H9 (cell line): ENCODE measurements at regions not wholly inside any gene's neighbourhood (a gene's known extent, or its start where the extent isn't known, plus 50 kb on each side); places are given as distances from the start of the nearest gene placed in this dataset.

Experiments
- DNase-seq: peaks from one replicate; pipeline ENCODE4 v3.0.0-alpha.2; 2017
- H2AFZ ChIP-seq: one replicate; pipeline ENCODE4 v1.6.1; 2013; ENCODE audit warnings: mild to moderate bottlenecking, low read length, control low read depth, moderate library complexity
- H2AK5ac ChIP-seq: 2 replicates; pipeline ENCODE4 v1.6.1; 2013; ENCODE audit warnings: low read length, control low read depth, mixed read lengths; ENCODE audit not compliant: insufficient read length
- H2BK120ac ChIP-seq: one replicate; pipeline ENCODE4 v1.6.1; 2013; ENCODE audit warnings: low read depth, mild to moderate bottlenecking, low read length, control low read depth, inconsistent platforms; ENCODE audit not compliant: poor library complexity, severe bottlenecking
- H2BK12ac ChIP-seq: 2 replicates; pipeline ENCODE4 v1.6.1; 2013; ENCODE audit warnings: low read length, control low read depth, mixed read lengths, low read depth; ENCODE audit not compliant: insufficient read length
- H2BK15ac ChIP-seq: 2 replicates; pipeline ENCODE4 v1.6.1; 2013; ENCODE audit warnings: low read depth, low read length, control low read depth
- H2BK20ac ChIP-seq: one replicate; pipeline ENCODE4 v1.6.1; 2013; ENCODE audit warnings: low read depth, mild to moderate bottlenecking, low read length, control low read depth, inconsistent platforms; ENCODE audit not compliant: poor library complexity, severe bottlenecking
- H2BK5ac ChIP-seq: 2 replicates; pipeline ENCODE4 v1.6.1; 2013; ENCODE audit warnings: low read length, control low read depth, mixed read lengths; ENCODE audit not compliant: insufficient read length
- H3K14ac ChIP-seq: 2 replicates; pipeline ENCODE4 v1.6.1; 2013; ENCODE audit warnings: low read length, control low read depth; ENCODE audit not compliant: insufficient read depth
- H3K18ac ChIP-seq: 2 replicates; pipeline ENCODE4 v1.6.1; 2013; ENCODE audit warnings: low read depth, mild to moderate bottlenecking, mixed read lengths, low read length, control low read depth; ENCODE audit not compliant: insufficient read length
- H3K23ac ChIP-seq: 2 replicates; pipeline ENCODE4 v1.6.1; 2013; ENCODE audit warnings: low read length, control low read depth, mixed read lengths, low read depth; ENCODE audit not compliant: insufficient read length
- H3K23me2 ChIP-seq: 2 replicates; pipeline ENCODE4 v1.6.1; 2013; ENCODE audit warnings: low read depth, mild to moderate bottlenecking, mixed read lengths, low read length, control low read depth; ENCODE audit not compliant: insufficient read length, poor library complexity, severe bottlenecking
- H3K27ac ChIP-seq: 2 replicates; pipeline ENCODE4 v1.5.1; 2013; ENCODE audit warnings: low read length, control low read depth, mixed read lengths, low read depth; ENCODE audit not compliant: insufficient read length
- H3K27me3 ChIP-seq: 2 replicates; pipeline ENCODE4 v1.6.1; 2013; ENCODE audit warnings: low read length, control low read depth, inconsistent platforms; ENCODE audit not compliant: insufficient read depth
- H3K4ac ChIP-seq: 2 replicates; pipeline ENCODE4 v1.6.1; 2013; ENCODE audit warnings: low read depth, mild to moderate bottlenecking, control low read depth, inconsistent platforms, low read length, moderate library complexity
- H3K4me1 ChIP-seq: 2 replicates; pipeline ENCODE4 v1.6.1; 2013; ENCODE audit warnings: low read length, control low read depth, inconsistent platforms; ENCODE audit not compliant: insufficient read depth
- H3K4me2 ChIP-seq: 2 replicates; pipeline ENCODE4 v1.6.1; 2013; ENCODE audit warnings: low read length, control low read depth, mixed read lengths; ENCODE audit not compliant: insufficient read length, insufficient read depth
- H3K56ac ChIP-seq: 2 replicates; pipeline ENCODE4 v1.6.1; 2013; ENCODE audit warnings: low read depth, mild to moderate bottlenecking, mixed read lengths, low read length, control low read depth; ENCODE audit not compliant: insufficient read length
- H3K79me1 ChIP-seq: 2 replicates; pipeline ENCODE4 v1.6.1; 2013; ENCODE audit warnings: low read depth, mild to moderate bottlenecking, moderate library complexity, low read length, control low read depth, inconsistent platforms; ENCODE audit not compliant: insufficient read depth, poor library complexity, severe bottlenecking
- H3K79me2 ChIP-seq: 2 replicates; pipeline ENCODE4 v1.6.1; 2013; ENCODE audit warnings: low read length, control low read depth, inconsistent platforms; ENCODE audit not compliant: insufficient read depth
- H3K9ac ChIP-seq: 2 replicates; pipeline ENCODE4 v1.6.1; 2013; ENCODE audit warnings: low read length, control low read depth, mixed read lengths; ENCODE audit not compliant: insufficient read length; ENCODE audit errors: extremely low read depth
- H3K9me3 ChIP-seq: one replicate; pipeline ENCODE4 v1.6.1; 2013; ENCODE audit warnings: low read depth, low read length, inconsistent platforms; ENCODE audit not compliant: control insufficient read depth
- H3T11ph ChIP-seq: one replicate; pipeline ENCODE4 v1.6.1; 2013; ENCODE audit warnings: mild to moderate bottlenecking, low read length, control low read depth, inconsistent platforms
- H4K20me1 ChIP-seq: one replicate; pipeline ENCODE4 v1.6.1; 2013; ENCODE audit not compliant: control insufficient read depth, insufficient read length, insufficient read depth
- H4K5ac ChIP-seq: 2 replicates; pipeline ENCODE4 v1.6.1; 2013; ENCODE audit warnings: low read depth, mild to moderate bottlenecking, mixed read lengths, low read length, control low read depth; ENCODE audit not compliant: insufficient read length
- H4K8ac ChIP-seq: replicated peaks from 2 replicates; pipeline ENCODE4 v1.6.1; 2013; ENCODE audit warnings: low read length, control low read depth, mixed read lengths, low read depth; ENCODE audit not compliant: insufficient read length
- H4K91ac ChIP-seq: 2 replicates; pipeline ENCODE4 v1.6.1; 2013; ENCODE audit warnings: low read depth, mild to moderate bottlenecking, moderate library complexity, mixed read lengths, low read length, control low read depth; ENCODE audit not compliant: insufficient read length
- H3K27ac Mint-ChIP-seq, 3 experiments: 2 replicates in 2 of 3; 3 replicates in 1 of 3; pipeline ENCODE4 v1.8.0; 2020 to 2021; ENCODE audit warnings: mixed read lengths in 3 of 3, mild to moderate bottlenecking in 1 of 3, moderate library complexity in 1 of 3
- H3K27me3 Mint-ChIP-seq: 2 replicates; pipeline ENCODE4 v1.8.0; 2021; ENCODE audit warnings: low read depth, mild to moderate bottlenecking, moderate library complexity, mixed read lengths
- H3K36me3 Mint-ChIP-seq, 3 experiments: 2 replicates in 2 of 3; 3 replicates in 1 of 3; pipeline ENCODE4 v1.8.0; 2020 to 2021; ENCODE audit warnings: low read depth in 3 of 3, mixed read lengths in 3 of 3; ENCODE audit not compliant: insufficient read depth in 1 of 3
- H3K4me1 Mint-ChIP-seq, 2 experiments: 2 replicates each; pipeline ENCODE4 v1.8.0; 2020; ENCODE audit warnings: mixed read lengths in 2 of 2
- H3K4me3 Mint-ChIP-seq, 2 experiments: 2 replicates in 1 of 2; 3 replicates in 1 of 2; pipeline ENCODE4 v1.8.0; 2020 to 2021; ENCODE audit warnings: mild to moderate bottlenecking in 2 of 2, mixed read lengths in 2 of 2, moderate library complexity in 1 of 2
- H3K9me3 Mint-ChIP-seq, 2 experiments: 2 replicates in 1 of 2; 3 replicates in 1 of 2; pipeline ENCODE4 v1.8.0; 2020; ENCODE audit warnings: mild to moderate bottlenecking in 2 of 2, mixed read lengths in 2 of 2, moderate library complexity in 1 of 2
- CTCF ChIP-seq: fragments of 200-600 bp; sonication (generic); conservative IDR thresholded peaks from 3 replicates; pipeline ENCODE4 v1.8.0; 2021; ENCODE audit warnings: antibody characterized with exemption, mild to moderate bottlenecking
- WGBS: extraction: QIAGEN DNeasy Blood & Tissue Kit; methylation state at CpG from one replicate; pipeline ENCODE4 v1.1.7; 2013; ENCODE audit warnings: missing lambda C conversion rate, low lambda C conversion rate, mixed read lengths; ENCODE audit not compliant: insufficient read length; ENCODE audit errors: extremely low coverage; 5-methylcytosine and 5-hydroxymethylcytosine counted together

GRCh38 chr2:52335727-52336126 lies 1303.8 kb upstream of the NRXN1 start:
- H2BK12ac ChIP-seq: no peak overlapping the region
- H3K23me2 ChIP-seq: no peaks in the 10 kb centered on the region
- no peak overlapping the region for H3K23ac ChIP-seq
- H3K79me2 ChIP-seq: no peaks in the 10 kb centered on the region
- H2AK5ac ChIP-seq: no peak overlapping the region
- H3K4me1 ChIP-seq: peaks cover 11% of the 10 kb centered on the region; the same call in 1 of the 2 replicates
- no peak overlapping the region for H3K4me2 ChIP-seq
- H4K8ac ChIP-seq: no peak overlapping the region
- no peak overlapping the region for H3K56ac ChIP-seq
- H3K14ac ChIP-seq: no peak overlapping the region
- no peaks in the 10 kb centered on the region for H3K9me3 Mint-ChIP-seq
- TF ChIP-seq CTCF: no peak; the same call in 2 of the 3 replicates
- peaks cover 28 to 34% of the 10 kb centered on the region in 2 experiments for H3K4me1 Mint-ChIP-seq
- H4K5ac ChIP-seq: no peak overlapping the region
- H2BK20ac ChIP-seq: no peak overlapping the region
- H2BK15ac ChIP-seq: no peak overlapping the region
- no peak overlapping the region for H3K27ac ChIP-seq
- H3K79me1 ChIP-seq: no peaks in the 10 kb centered on the region
- H3K4me3 Mint-ChIP-seq: no peak overlapping the region
- H4K20me1 ChIP-seq: no peaks in the 10 kb centered on the region
- H4K91ac ChIP-seq: no peak overlapping the region
- no peaks in the 10 kb centered on the region; a peak in 1 of 7 replicates for H3K36me3 Mint-ChIP-seq
- H3K27me3 Mint-ChIP-seq: no peaks in the 10 kb centered on the region
- H3K27ac Mint-ChIP-seq: peak overlapping the region in 2 of 3 experiments; percentile 64 to 87; a peak in 2 of 7 replicates
- no CpG with 5 or more reads among the region's 1 CpG for WGBS
- H3T11ph ChIP-seq: no peak overlapping the region
- H3K9ac ChIP-seq: no peak overlapping the region
- no peaks in the 10 kb centered on the region for H3K27me3 ChIP-seq
- no peak overlapping the region for H3K18ac ChIP-seq
- H2BK120ac ChIP-seq: no peak overlapping the region
- H3K9me3 ChIP-seq: no peaks in the 10 kb centered on the region
- no peak overlapping the region for H2BK5ac ChIP-seq
- no peak overlapping the region for H3K4ac ChIP-seq
- no peak for DNase-seq
- H2AFZ ChIP-seq: no peak overlapping the region
